ENCODE measurements at regions not wholly inside any gene's neighbourhood (a gene's known extent, or its start where the extent isn't known, plus 50 kb on each side); places are given as distances from the start of the nearest gene placed in this dataset.

DNA sequence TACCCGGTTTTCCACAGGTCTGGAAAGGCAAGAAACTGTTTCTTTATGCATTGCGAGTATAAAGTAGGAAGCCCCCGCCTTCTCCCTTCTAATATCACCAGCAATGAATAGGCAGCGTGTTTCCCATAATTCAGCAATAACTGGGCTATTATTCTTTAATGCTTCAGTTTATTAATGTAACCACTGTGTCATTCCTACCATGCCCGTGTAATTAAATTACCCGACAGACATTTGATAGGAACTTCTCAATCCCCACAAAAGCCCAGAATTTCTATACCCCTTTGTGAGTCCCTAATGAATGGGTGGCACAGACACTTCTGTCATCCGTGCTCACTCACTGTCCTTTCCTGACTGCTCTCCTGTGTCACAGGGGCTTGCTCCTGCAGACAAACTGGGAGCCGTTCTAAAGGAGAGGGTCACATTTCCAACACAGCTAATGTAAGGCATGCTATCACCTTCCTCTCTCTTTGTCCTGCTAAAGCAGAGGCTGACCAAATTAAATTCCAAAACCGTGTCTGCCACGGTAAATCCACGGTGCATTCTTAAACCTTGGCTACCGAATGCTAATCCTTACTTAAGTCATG is 108.5 kb upstream of the MID1 start:
- Histone ChIP-seq H3K79me2 (ENCODE audit: low read length) (no peaks in the 10 kb centered on the region), H3K9me2 (replicated peaks; ENCODE audit: insufficient read depth, low read length) (no peaks in the 10 kb centered on the region), H4K20me1 (ENCODE audit: insufficient read depth, low read depth, low read length) (no peaks in the 10 kb centered on the region), H3K27me3 (ENCODE audit: low read length) (no peaks in the 10 kb centered on the region), H3K4me1 (ENCODE audit: low read length) (no peaks in the 10 kb centered on the region), H3K36me3 (ENCODE audit: insufficient read depth, low read length) (no peaks in the 10 kb centered on the region), H3K9ac (ENCODE audit: low read length) (no peak overlapping the region), H3K4me2 (ENCODE audit: low read depth, low read length, poor library complexity, severe bottlenecking) (no peak overlapping the region), H3K9me3 (ENCODE audit: low read length) (no peaks in the 10 kb centered on the region), H2AFZ (ENCODE audit: low read length) (no peak overlapping the region), H3K27ac (ENCODE audit: low read length) (no peak overlapping the region), H3K4me3 (ENCODE audit: low read length) (no peak overlapping the region)
- DNase-seq, result no peak

GRCh38 chrX:10739426-10739825 is 119.0 kb upstream of the MID1 start:
- H3K9me3 ChIP-seq (ENCODE audit: low read length), result no peaks in the 10 kb centered on the region
- H3K4me2 ChIP-seq (ENCODE audit: low read depth, low read length, poor library complexity, severe bottlenecking), result no peak overlapping the region
- H3K79me2 ChIP-seq (ENCODE audit: low read length), result no peaks in the 10 kb centered on the region
- no peak overlapping the region for H3K4me3 ChIP-seq (ENCODE audit: low read length)
- no peaks in the 10 kb centered on the region for H4K20me1 ChIP-seq (ENCODE audit: insufficient read depth, low read depth, low read length)
- H2AFZ ChIP-seq (ENCODE audit: low read length), result no peak overlapping the region
- H3K27me3 ChIP-seq (ENCODE audit: low read length), result no peaks in the 10 kb centered on the region
- no peak overlapping the region for H3K9ac ChIP-seq (ENCODE audit: low read length)
- H3K27ac ChIP-seq (ENCODE audit: low read length), result no peak overlapping the region
- no peak for DNase-seq
- no peaks in the 10 kb centered on the region for H3K4me1 ChIP-seq (ENCODE audit: low read length)
- H3K9me2 ChIP-seq (replicated peaks; ENCODE audit: insufficient read depth, low read length), result no peaks in the 10 kb centered on the region
- no peaks in the 10 kb centered on the region for H3K36me3 ChIP-seq (ENCODE audit: insufficient read depth, low read length)

GRCh38 chrX:10741003-10741402 is 120.6 kb upstream of the MID1 start:
- Histone ChIP-seq H3K9me3 (ENCODE audit: low read length) (no peaks in the 10 kb centered on the region), H3K27ac (ENCODE audit: low read length) (no peak overlapping the region), H3K4me2 (ENCODE audit: low read depth, low read length, poor library complexity, severe bottlenecking) (no peak overlapping the region), H3K4me3 (ENCODE audit: low read length) (no peak overlapping the region), H4K20me1 (ENCODE audit: insufficient read depth, low read depth, low read length) (no peaks in the 10 kb centered on the region), H3K27me3 (ENCODE audit: low read length) (no peaks in the 10 kb centered on the region), H3K9me2 (replicated peaks; ENCODE audit: insufficient read depth, low read length) (no peaks in the 10 kb centered on the region), H2AFZ (ENCODE audit: low read length) (no peak overlapping the region), H3K79me2 (ENCODE audit: low read length) (no peaks in the 10 kb centered on the region), H3K36me3 (ENCODE audit: insufficient read depth, low read length) (no peaks in the 10 kb centered on the region), H3K9ac (ENCODE audit: low read length) (no peak overlapping the region), H3K4me1 (ENCODE audit: low read length) (no peaks in the 10 kb centered on the region)
- DNase-seq, result no peak

GRCh38 chrX:10741550-10741949 is 121.2 kb upstream of the MID1 start:
- H2AFZ ChIP-seq (ENCODE audit: low read length), result no peak overlapping the region
- no peak overlapping the region for H3K27ac ChIP-seq (ENCODE audit: low read length)
- H3K4me2 ChIP-seq (ENCODE audit: low read depth, low read length, poor library complexity, severe bottlenecking), result no peak overlapping the region
- H3K36me3 ChIP-seq (ENCODE audit: insufficient read depth, low read length), result no peaks in the 10 kb centered on the region
- H3K9ac ChIP-seq (ENCODE audit: low read length), result no peak overlapping the region
- H3K79me2 ChIP-seq (ENCODE audit: low read length), result no peaks in the 10 kb centered on the region
- H3K9me2 ChIP-seq (replicated peaks; ENCODE audit: insufficient read depth, low read length), result no peaks in the 10 kb centered on the region
- DNase-seq, result no peak
- H3K4me3 ChIP-seq (ENCODE audit: low read length), result no peak overlapping the region
- H3K4me1 ChIP-seq (ENCODE audit: low read length), result no peaks in the 10 kb centered on the region
- H3K27me3 ChIP-seq (ENCODE audit: low read length), result no peaks in the 10 kb centered on the region
- no peaks in the 10 kb centered on the region for H3K9me3 ChIP-seq (ENCODE audit: low read length)
- no peaks in the 10 kb centered on the region for H4K20me1 ChIP-seq (ENCODE audit: insufficient read depth, low read depth, low read length)

GRCh38 chrX:10743476-10743875 is 123.1 kb upstream of the MID1 start:
- Histone ChIP-seq H2AFZ (ENCODE audit: low read length) (no peak overlapping the region), H3K4me1 (ENCODE audit: low read length) (no peaks in the 10 kb centered on the region), H3K79me2 (ENCODE audit: low read length) (no peaks in the 10 kb centered on the region), H3K27ac (ENCODE audit: low read length) (no peak overlapping the region), H3K9me2 (replicated peaks; ENCODE audit: insufficient read depth, low read length) (no peaks in the 10 kb centered on the region), H3K9ac (ENCODE audit: low read length) (no peak overlapping the region), H3K4me3 (ENCODE audit: low read length) (no peak overlapping the region), H3K27me3 (ENCODE audit: low read length) (no peaks in the 10 kb centered on the region), H4K20me1 (ENCODE audit: insufficient read depth, low read depth, low read length) (no peaks in the 10 kb centered on the region), H3K9me3 (ENCODE audit: low read length) (no peaks in the 10 kb centered on the region), H3K4me2 (ENCODE audit: low read depth, low read length, poor library complexity, severe bottlenecking) (no peak overlapping the region), H3K36me3 (ENCODE audit: insufficient read depth, low read length) (no peaks in the 10 kb centered on the region)
- DNase-seq, result no peak

DNA sequence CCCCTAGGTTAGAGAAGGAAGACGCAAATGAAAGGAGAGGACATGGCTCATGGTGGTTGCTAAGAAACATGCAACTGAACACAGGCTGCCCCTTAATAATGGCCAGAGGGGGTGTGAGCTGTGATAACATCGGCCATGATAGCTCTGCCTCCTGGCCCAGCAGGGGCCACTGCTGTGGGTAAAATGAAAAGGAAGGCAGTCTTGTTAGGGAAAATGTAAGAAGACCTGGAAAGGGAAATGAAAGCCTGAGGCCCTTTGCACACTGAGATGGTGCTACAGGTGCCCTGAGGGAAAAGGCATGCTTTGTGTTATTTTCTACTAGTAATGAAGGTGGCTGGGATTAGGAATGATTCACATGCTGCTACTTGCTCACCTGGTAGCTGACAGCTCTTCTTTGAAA is 123.6 kb upstream of the MID1 start:
- no peaks in the 10 kb centered on the region for H3K36me3 ChIP-seq (ENCODE audit: insufficient read depth, low read length)
- H3K27me3 ChIP-seq (ENCODE audit: low read length), result no peaks in the 10 kb centered on the region
- no peaks in the 10 kb centered on the region for H3K9me3 ChIP-seq (ENCODE audit: low read length)
- no peaks in the 10 kb centered on the region for H3K79me2 ChIP-seq (ENCODE audit: low read length)
- H4K20me1 ChIP-seq (ENCODE audit: insufficient read depth, low read depth, low read length), result no peaks in the 10 kb centered on the region
- no peak overlapping the region for H3K27ac ChIP-seq (ENCODE audit: low read length)
- DNase-seq, result no peak
- no peaks in the 10 kb centered on the region for H3K9me2 ChIP-seq (replicated peaks; ENCODE audit: insufficient read depth, low read length)
- no peak overlapping the region for H3K9ac ChIP-seq (ENCODE audit: low read length)
- no peaks in the 10 kb centered on the region for H3K4me1 ChIP-seq (ENCODE audit: low read length)
- no peak overlapping the region for H3K4me2 ChIP-seq (ENCODE audit: low read depth, low read length, poor library complexity, severe bottlenecking)
- no peak overlapping the region for H3K4me3 ChIP-seq (ENCODE audit: low read length)
- H2AFZ ChIP-seq (ENCODE audit: low read length), result no peak overlapping the region

- no peaks in the 10 kb centered on the region for H3K36me3 ChIP-seq (ENCODE audit: insufficient read depth, low read length)
- DNase-seq, result no peak
- no peak overlapping the region for H3K27ac ChIP-seq (ENCODE audit: low read length)
- H3K9ac ChIP-seq (ENCODE audit: low read length), result no peak overlapping the region
- H2AFZ ChIP-seq (ENCODE audit: low read length), result no peak overlapping the region
- no peaks in the 10 kb centered on the region for H3K9me3 ChIP-seq (ENCODE audit: low read length)
- no peaks in the 10 kb centered on the region for H4K20me1 ChIP-seq (ENCODE audit: insufficient read depth, low read depth, low read length)
- H3K79me2 ChIP-seq (ENCODE audit: low read length), result no peaks in the 10 kb centered on the region
- no peak overlapping the region for H3K4me2 ChIP-seq (ENCODE audit: low read depth, low read length, poor library complexity, severe bottlenecking)
- H3K4me3 ChIP-seq (ENCODE audit: low read length), result no peak overlapping the region
- no peaks in the 10 kb centered on the region for H3K27me3 ChIP-seq (ENCODE audit: low read length)
- no peaks in the 10 kb centered on the region for H3K4me1 ChIP-seq (ENCODE audit: low read length)
- H3K9me2 ChIP-seq (replicated peaks; ENCODE audit: insufficient read depth, low read length), result no peaks in the 10 kb centered on the region
Measured at GRCh38 chrX:10747975-10748374, 127.6 kb upstream of the MID1 start.

- no peak overlapping the region for H2AFZ ChIP-seq (ENCODE audit: low read length)
- no peak overlapping the region for H3K4me2 ChIP-seq (ENCODE audit: low read depth, low read length, poor library complexity, severe bottlenecking)
- H3K4me1 ChIP-seq (ENCODE audit: low read length), result no peaks in the 10 kb centered on the region
- H3K9me2 ChIP-seq (replicated peaks; ENCODE audit: insufficient read depth, low read length), result no peaks in the 10 kb centered on the region
- H3K27me3 ChIP-seq (ENCODE audit: low read length), result no peaks in the 10 kb centered on the region
- no peaks in the 10 kb centered on the region for H3K79me2 ChIP-seq (ENCODE audit: low read length)
- no peak overlapping the region for H3K27ac ChIP-seq (ENCODE audit: low read length)
- H3K9me3 ChIP-seq (ENCODE audit: low read length), result no peaks in the 10 kb centered on the region
- no peaks in the 10 kb centered on the region for H4K20me1 ChIP-seq (ENCODE audit: insufficient read depth, low read depth, low read length)
- no peak overlapping the region for H3K9ac ChIP-seq (ENCODE audit: low read length)
- no peak for DNase-seq
- H3K36me3 ChIP-seq (ENCODE audit: insufficient read depth, low read length), result no peaks in the 10 kb centered on the region
- no peak overlapping the region for H3K4me3 ChIP-seq (ENCODE audit: low read length)
Measured at GRCh38 chrX:10749113-10749512, 128.7 kb upstream of the MID1 start.

GRCh38 chrX:10750581-10750980 is 130.2 kb upstream of the MID1 start:
- Histone ChIP-seq H3K27ac (ENCODE audit: low read length) (no peak overlapping the region), H4K20me1 (ENCODE audit: insufficient read depth, low read depth, low read length) (no peaks in the 10 kb centered on the region), H2AFZ (ENCODE audit: low read length) (no peak overlapping the region), H3K4me2 (ENCODE audit: low read depth, low read length, poor library complexity, severe bottlenecking) (no peak overlapping the region), H3K9ac (ENCODE audit: low read length) (no peak overlapping the region), H3K9me2 (replicated peaks; ENCODE audit: insufficient read depth, low read length) (no peaks in the 10 kb centered on the region), H3K79me2 (ENCODE audit: low read length) (no peaks in the 10 kb centered on the region), H3K4me1 (ENCODE audit: low read length) (no peaks in the 10 kb centered on the region), H3K27me3 (ENCODE audit: low read length) (no peaks in the 10 kb centered on the region), H3K4me3 (ENCODE audit: low read length) (no peak overlapping the region), H3K36me3 (ENCODE audit: insufficient read depth, low read length) (no peaks in the 10 kb centered on the region), H3K9me3 (ENCODE audit: low read length) (no peaks in the 10 kb centered on the region)
- no peak for DNase-seq

Measured in Karpas-422 (cell line).